K562 (cell line): ENCODE measurements at regions not wholly inside any gene's neighbourhood (a gene's known extent, or its start where the extent isn't known, plus 50 kb on each side); places are given as distances from the start of the nearest gene placed in this dataset.

Experiments
- ATAC-seq: fragments of 200-7000 bp; cut with Tn5 transposase; 3 replicates; pipeline ENCODE4 v1.9.1; 2020; ENCODE audit warnings: moderate library complexity
- BruUV-seq: library from RNA; stranded (reverse); fragments of 400-500 nt; replicated peaks from 2 replicates; lab custom pipeline; 2021; lab: Mats Ljungman, UMichigan
- CTCF ChIA-PET: fragments of 300-600 bp; formaldehyde crosslinking; extraction: SDS; loops from one replicate; lab custom pipeline; 2021; ENCODE audit warnings: low intra/inter-chr PET ratio; lab: Yijun Ruan, JAX
- POLR2A ChIA-PET: fragments of 300-600, 350-650 bp; sonication (Branson Sonifier 250); formaldehyde crosslinking; extraction: SDS; loops from one replicate; lab custom pipeline; 2021; ENCODE audit warnings: antibody characterized with exemption, inconsistent platforms; lab: Yijun Ruan, JAX
- DNase-seq, 4 experiments: peaks; one replicate each; pipeline versions ENCODE4 v3.0.0 to v3.0.0-alpha.2; 2011 to 2018; ENCODE audit warnings: low spot score in 3 of 4, mixed read lengths in 3 of 4; ENCODE audit errors: extremely low read depth in 1 of 4
- FAIRE-seq: peaks from 2 replicates; lab custom pipeline; 2011; peaks lifted over from hg19 to GRCh38; lab: Jason Lieb, UNC
- H2AFZ ChIP-seq: 2 replicates; pipeline ENCODE4 v1.6.0; 2011; ENCODE audit warnings: low read depth, low read length, control low read depth, inconsistent platforms
- H3K27ac ChIP-seq: fragments of 200-600 bp; 3 replicates; pipeline ENCODE4 v1.8.0; 2011; ENCODE audit warnings: low read depth, mild to moderate bottlenecking, control low read depth, inconsistent platforms, low read length, moderate library complexity, mixed read lengths; ENCODE audit errors: extremely low read depth
- H3K27me3 ChIP-seq, 2 experiments: fragments of 300-600 bp in 1 of 2; 2 replicates in 1 of 2; 3 replicates in 1 of 2; pipeline versions ENCODE4 v1.6.0 to v1.8.0; 2011; ENCODE audit warnings: inconsistent platforms in 2 of 2, low read length in 2 of 2, mild to moderate bottlenecking in 1 of 2, mixed read lengths in 1 of 2, moderate library complexity in 1 of 2; ENCODE audit not compliant: control insufficient read depth in 2 of 2, insufficient read depth in 2 of 2
- H3K36me3 ChIP-seq: fragments of 300-600 bp; 3 replicates; pipeline ENCODE4 v1.8.0; 2011; ENCODE audit warnings: mild to moderate bottlenecking, low read length, inconsistent platforms; ENCODE audit not compliant: control insufficient read depth, insufficient read depth
- H3K4me1 ChIP-seq, 2 experiments: fragments of 200-600 bp in 1 of 2; replicated peaks in 1 of 2; 2 replicates in 1 of 2; 3 replicates in 1 of 2; pipeline versions ENCODE4 v1.5.1 to v1.8.0; 2011; ENCODE audit warnings: inconsistent platforms in 2 of 2, low read length in 2 of 2, mild to moderate bottlenecking in 1 of 2, mixed read lengths in 1 of 2, moderate library complexity in 1 of 2; ENCODE audit not compliant: control insufficient read depth in 2 of 2, insufficient read depth in 2 of 2
- H3K4me2 ChIP-seq: 2 replicates; pipeline ENCODE4 v1.6.1; 2011; ENCODE audit warnings: low read length, control low read depth, inconsistent platforms, mixed read lengths; ENCODE audit not compliant: insufficient read depth
- H3K4me3 ChIP-seq: fragments of 200-600 bp; sonication (generic), shearing (Covaris generic); 2 replicates; pipeline ENCODE4 v1.5.1; 2016; ENCODE audit warnings: control low read depth, inconsistent platforms
- H3K79me2 ChIP-seq: fragments of 200-600 bp; 3 replicates; pipeline ENCODE4 v1.8.0; 2011; ENCODE audit warnings: low read length, inconsistent platforms; ENCODE audit not compliant: control insufficient read depth, insufficient read depth
- H3K9ac ChIP-seq, 2 experiments: 2 replicates each; pipeline versions ENCODE4 v1.6.0 to v1.6.1; 2011; ENCODE audit warnings: low read depth in 2 of 2, low read length in 2 of 2, control low read depth in 1 of 2, inconsistent platforms in 1 of 2, mild to moderate bottlenecking in 1 of 2, mixed read lengths in 1 of 2; ENCODE audit not compliant: insufficient read depth in 1 of 2
- H3K9me1 ChIP-seq: one replicate; pipeline ENCODE4 v1.6.0; 2011; ENCODE audit warnings: inconsistent platforms, mild to moderate bottlenecking, low read length, moderate library complexity; ENCODE audit not compliant: control insufficient read depth, insufficient read depth
- H3K9me3 ChIP-seq: replicated peaks from 2 replicates; pipeline ENCODE4 v1.5.1; 2011; ENCODE audit warnings: low read depth, low read length, inconsistent platforms; ENCODE audit not compliant: control insufficient read depth, insufficient read depth
- H4K20me1 ChIP-seq: replicated peaks from 2 replicates; pipeline ENCODE4 v1.6.1; 2011; ENCODE audit warnings: low read length, inconsistent platforms, mixed read lengths; ENCODE audit not compliant: control insufficient read depth, insufficient read depth
- ATF1 ChIP-seq, 2 experiments: fragments of 450-650 bp in 1 of 2; IDR thresholded peaks; 2 replicates each; pipeline ENCODE4 v1.6.1; 2016; ENCODE audit warnings: missing compliant biosample characterization in 1 of 2, missing genetic modification characterization in 1 of 2
- ATF7 ChIP-seq: fragments of 450-650 bp; IDR thresholded peaks from 2 replicates; pipeline ENCODE4 v1.7.1; 2014; ENCODE audit warnings: mild to moderate bottlenecking, moderate library complexity
- CREM ChIP-seq: IDR thresholded peaks from 2 replicates; pipeline ENCODE4 v1.6.1; 2014; ENCODE audit warnings: antibody characterized with exemption, low read depth
- ELF1 ChIP-seq: fragments of 200-800 bp; sonication (Bioruptor generic); IDR thresholded peaks from 2 replicates; pipeline ENCODE4 v1.6.1; 2016; ENCODE audit warnings: missing genetic modification characterization, missing compliant biosample characterization
- JUN ChIP-seq, 2 experiments: sonication (generic) in 1 of 2; formaldehyde crosslinking in 1 of 2; IDR thresholded peaks; 2 replicates each; pipeline versions ENCODE4 v1.6.1 to v1.8.0; 2012 to 2022; ENCODE audit warnings: borderline replicate concordance in 2 of 2, mild to moderate bottlenecking in 2 of 2, improper control_type of control experiment in 1 of 2, low read depth in 1 of 2, low read length in 1 of 2, missing genetic modification reagents in 1 of 2
- JUNB ChIP-seq: fragments of 450-650 bp; formaldehyde crosslinking; conservative IDR thresholded peaks from 2 replicates; pipeline ENCODE4 v1.4.0; 2020; ENCODE audit warnings: mild to moderate bottlenecking
- JUND ChIP-seq, 2 experiments: IDR thresholded peaks; 2 replicates in 1 of 2; 3 replicates in 1 of 2; pipeline ENCODE4 v1.6.1; 2011; ENCODE audit warnings: borderline replicate concordance in 2 of 2, low read depth in 2 of 2, low read length in 2 of 2, improper control_type of control experiment in 1 of 2, missing biosample characterization in 1 of 2, missing genetic modification characterization in 1 of 2, missing genetic modification reagents in 1 of 2
- LEF1 ChIP-seq: fragments of 450-650 bp; IDR thresholded peaks from 2 replicates; pipeline ENCODE4 v1.6.1; 2016; ENCODE audit warnings: mild to moderate bottlenecking
- RBM15 ChIP-seq: fragments of 200-400 bp; formaldehyde crosslinking; IDR thresholded peaks from 2 replicates; pipeline ENCODE4 v1.6.1; 2018; ENCODE audit warnings: mild to moderate bottlenecking, low read length, moderate library complexity; ENCODE audit not compliant: insufficient read depth
- TAF1 ChIP-seq: IDR thresholded peaks from 2 replicates; pipeline ENCODE4 v1.6.1; 2011; ENCODE audit warnings: mild to moderate bottlenecking, low read length, moderate library complexity; ENCODE audit not compliant: insufficient read depth, control insufficient read depth, severe bottlenecking; ENCODE audit errors: extremely low read depth
- ZNF12 ChIP-seq: sonication (generic); formaldehyde crosslinking; IDR thresholded peaks from 2 replicates; pipeline ENCODE4 v1.4.0; 2020; ENCODE audit warnings: mild to moderate bottlenecking, missing genetic modification reagents
- ZNF134 ChIP-seq: fragments of 250-450 bp; sonication (Bioruptor Pico); conservative IDR thresholded peaks from 2 replicates; pipeline ENCODE4 v1.4.0; 2020
- ZNF274 ChIP-seq: IDR thresholded peaks from 2 replicates; pipeline ENCODE4 v1.6.1; 2011; ENCODE audit warnings: low read depth, mild to moderate bottlenecking, low read length, moderate library complexity, borderline replicate concordance
- ZNF75A ChIP-seq: fragments of 450-650 bp; formaldehyde crosslinking; IDR thresholded peaks from 2 replicates; pipeline ENCODE4 v1.4.0; 2020; ENCODE audit warnings: mild to moderate bottlenecking
- WGBS: fragments of 100-300 bp; shearing (Covaris generic); methylation state at CpG from one replicate; pipeline ENCODE4 v1.1.6; 2016; ENCODE audit warnings: low coverage, mixed read lengths; ENCODE audit not compliant: insufficient coverage; ENCODE audit errors: missing lambda C conversion rate; 5-methylcytosine and 5-hydroxymethylcytosine counted together
- in situ Hi-C: fragments of 300-500 bp; cut with MboI; formaldehyde crosslinking; loops from 4 replicates; pipeline ENCODE4 v1.15.0; 2018; ENCODE audit warnings: inconsistent platforms, mixed read lengths
- intact Hi-C: fragments of 100-400 bp; cut with micrococcal nuclease; formaldehyde crosslinking; loops from 2 replicates; pipeline ENCODE4 v1.14.2; 2022
- TF ChIP-seq, protein P1 (sequence below), 2 experiments: fragments of 450-650 bp in 1 of 2; sonication (generic) in 1 of 2; formaldehyde crosslinking in 1 of 2; IDR thresholded peaks in 1 of 2; conservative IDR thresholded peaks in 1 of 2; 2 replicates each; pipeline versions ENCODE4 v1.6.1 to v1.8.1; 2016 to 2023; ENCODE audit warnings: mild to moderate bottlenecking in 2 of 2, moderate library complexity in 2 of 2, inconsistent platforms in 1 of 2, missing genetic modification reagents in 1 of 2
- TF ChIP-seq, protein P2 (sequence below): fragments of 450-650 bp; IDR thresholded peaks from 2 replicates; pipeline ENCODE4 v1.6.1; 2018; ENCODE audit not compliant: partially characterized antibody

DNA sequence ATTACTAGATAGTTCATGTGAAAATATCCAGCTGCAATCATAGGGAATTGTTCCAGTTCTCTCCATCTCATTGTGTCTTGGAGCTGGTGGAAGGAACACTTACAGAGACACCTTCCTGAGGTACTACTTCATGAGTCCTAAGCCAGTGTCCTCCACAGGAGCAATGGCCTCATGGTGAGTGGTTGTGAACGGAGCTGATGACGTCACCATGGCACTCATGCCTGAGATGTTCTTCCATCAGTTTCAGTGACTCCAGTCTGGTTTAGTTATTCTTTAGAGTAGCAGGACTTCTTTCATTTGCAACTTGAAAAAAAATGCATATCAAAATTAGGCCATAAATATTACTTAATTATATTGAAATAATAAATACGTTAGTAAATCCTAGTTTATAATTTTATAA lies 418.6 kb downstream of the ZNF521 start:
- peak; percentile 23 for FAIRE-seq
- Histone ChIP-seq H3K36me3 (no peaks in the 10 kb centered on the region), H3K27me3 (no peaks in the 10 kb centered on the region), H4K20me1 (no peaks in the 10 kb centered on the region), H3K4me3 (no peak overlapping the region), H3K4me2 (no peak overlapping the region), H3K9me1 (no peaks in the 10 kb centered on the region), H3K4me1 (no peaks in the 10 kb centered on the region), H3K9me3 (no peaks in the 10 kb centered on the region; the same call in 1 of the 2 replicates), H3K27ac (no peak overlapping the region), H2AFZ (no peak overlapping the region), H3K79me2 (no peaks in the 10 kb centered on the region), H3K9ac (no peak overlapping the region)
- in situ Hi-C loops, result no loop called here
- DNase-seq, result peak in 2 of 4 experiments; percentile 31 to 37
- ATAC-seq, result no peak
- ChIA-PET CTCF (no interaction called here), POLR2A (no interaction called here)
- intact Hi-C loops, result no loop called here
- 0% methylated on average over 3 of the region's 3 CpGs for WGBS
- TF ChIP-seq LEF1, result no peak
- TF ChIP-seq, protein P1, sequence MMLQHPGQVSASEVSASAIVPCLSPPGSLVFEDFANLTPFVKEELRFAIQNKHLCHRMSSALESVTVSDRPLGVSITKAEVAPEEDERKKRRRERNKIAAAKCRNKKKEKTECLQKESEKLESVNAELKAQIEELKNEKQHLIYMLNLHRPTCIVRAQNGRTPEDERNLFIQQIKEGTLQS (IDR thresholded peaks at IDR 0.05), result peak; percentile 77
- TF ChIP-seq, protein P1 (CRISPR knock-in tag; conservative IDR thresholded peaks at IDR 0.05), result no peak
- no peak for TF ChIP-seq ZNF12 (CRISPR knock-in tag)
- 0 out of 2 replicates have a peak, but pooled peaks have one; percentile 34 for TF ChIP-seq CREM
- peak; percentile 64 for TF ChIP-seq ATF7
- TF ChIP-seq JUN (IDR thresholded peaks at IDR 0.05; ENCODE audit: borderline replicate concordance, low read depth, low read length), result 0 out of 2 replicates have a peak, but pooled peaks have one; percentile 11
- no peak for TF ChIP-seq JUN (CRISPR knock-in tag; IDR thresholded peaks at IDR 0.05; ENCODE audit: borderline replicate concordance)
- 0 out of 2 replicates have a peak, but pooled peaks have one; percentile 32 for TF ChIP-seq ZNF274
- peak; percentile 76 for TF ChIP-seq JUNB (CRISPR knock-in tag)
- no peak for TF ChIP-seq ZNF75A (CRISPR knock-in tag)
- no peak for TF ChIP-seq RBM15
- no peak for TF ChIP-seq ZNF134 (CRISPR knock-in tag)
- no peak for TF ChIP-seq TAF1
- 0 out of 2 replicates have a peak, but pooled peaks have one; percentile 15 for TF ChIP-seq ATF1 (CRISPR knock-in tag; IDR thresholded peaks at IDR 0.05)
- TF ChIP-seq ATF1 (tag; IDR thresholded peaks at IDR 0.05), result peak; percentile 62
- TF ChIP-seq ELF1 (tag), result no peak
- no peak for TF ChIP-seq JUND (IDR thresholded peaks at IDR 0.05; ENCODE audit: borderline replicate concordance, low read depth, low read length)
- peak; percentile 37; the same call in 1 of the 3 replicates for TF ChIP-seq JUND (tag; IDR thresholded peaks at IDR 0.05; ENCODE audit: borderline replicate concordance, low read depth, low read length)
- TF ChIP-seq, protein P2, sequence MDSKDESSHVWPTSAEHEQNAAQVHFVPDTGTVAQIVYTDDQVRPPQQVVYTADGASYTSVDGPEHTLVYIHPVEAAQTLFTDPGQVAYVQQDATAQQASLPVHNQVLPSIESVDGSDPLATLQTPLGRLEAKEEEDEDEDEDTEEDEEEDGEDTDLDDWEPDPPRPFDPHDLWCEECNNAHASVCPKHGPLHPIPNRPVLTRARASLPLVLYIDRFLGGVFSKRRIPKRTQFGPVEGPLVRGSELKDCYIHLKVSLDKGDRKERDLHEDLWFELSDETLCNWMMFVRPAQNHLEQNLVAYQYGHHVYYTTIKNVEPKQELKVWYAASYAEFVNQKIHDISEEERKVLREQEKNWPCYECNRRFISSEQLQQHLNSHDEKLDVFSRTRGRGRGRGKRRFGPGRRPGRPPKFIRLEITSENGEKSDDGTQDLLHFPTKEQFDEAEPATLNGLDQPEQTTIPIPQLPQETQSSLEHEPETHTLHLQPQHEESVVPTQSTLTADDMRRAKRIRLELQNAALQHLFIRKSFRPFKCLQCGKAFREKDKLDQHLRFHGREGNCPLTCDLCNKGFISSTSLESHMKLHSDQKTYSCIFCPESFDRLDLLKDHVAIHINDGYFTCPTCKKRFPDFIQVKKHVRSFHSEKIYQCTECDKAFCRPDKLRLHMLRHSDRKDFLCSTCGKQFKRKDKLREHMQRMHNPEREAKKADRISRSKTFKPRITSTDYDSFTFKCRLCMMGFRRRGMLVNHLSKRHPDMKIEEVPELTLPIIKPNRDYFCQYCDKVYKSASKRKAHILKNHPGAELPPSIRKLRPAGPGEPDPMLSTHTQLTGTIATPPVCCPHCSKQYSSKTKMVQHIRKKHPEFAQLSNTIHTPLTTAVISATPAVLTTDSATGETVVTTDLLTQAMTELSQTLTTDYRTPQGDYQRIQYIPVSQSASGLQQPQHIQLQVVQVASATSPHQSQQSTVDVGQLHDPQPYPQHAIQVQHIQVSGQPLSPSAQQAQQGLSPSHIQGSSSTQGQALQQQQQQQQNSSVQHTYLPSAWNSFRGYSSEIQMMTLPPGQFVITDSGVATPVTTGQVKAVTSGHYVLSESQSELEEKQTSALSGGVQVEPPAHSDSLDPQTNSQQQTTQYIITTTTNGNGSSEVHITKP, result no peak
- no TSS peak for BruUV-seq
